ENCODE measurements at regions not wholly inside any gene's neighbourhood (a gene's known extent, or its start where the extent isn't known, plus 50 kb on each side); places are given as distances from the start of the nearest gene placed in this dataset.
A peak's percentile ranks its signal among the peaks of the same experiment; 100 is the strongest.

GRCh38 chr7:51446356-51446755 is 129.7 kb upstream of the COBL start:
- no peaks in the 10 kb centered on the region for H3K27me3 ChIP-seq (ENCODE audit: control insufficient read depth in 1 of 2, insufficient read depth in 2 of 2, low read length in 2 of 2)
- TF ChIP-seq CTCF (IDR thresholded peaks at IDR 0.05), result no peak
- H3K36me3 ChIP-seq (ENCODE audit: insufficient read depth, low read length), result no peaks in the 10 kb centered on the region
- Mint-ChIP-seq H3K27me3 (peaks cover 9% of the 10 kb centered on the region), H3K4me3 (no peak overlapping the region), H3K27ac (no peak overlapping the region), H3K4me1 (ENCODE audit: low read depth) (no peaks in the 10 kb centered on the region), H3K36me3 (ENCODE audit: low read depth) (no peaks in the 10 kb centered on the region), H3K9me3 (peaks cover 6% of the 10 kb centered on the region)
- ChIA-PET POLR2A (no interaction called here), CTCF (no interaction called here)
- H3K27ac ChIP-seq (ENCODE audit: low read depth in 1 of 2, low read length in 2 of 2), result no peak overlapping the region
- H3K4me3 ChIP-seq (ENCODE audit: low read length), result no peak overlapping the region
- ATAC-seq (ENCODE audit: poor library complexity), result no peak
- intact Hi-C loops (cut with DNase I, micrococcal nuclease), result no loop called here
- peaks cover 4 to 8% of the 10 kb centered on the region in 2 experiments for H3K9me3 ChIP-seq (ENCODE audit: control insufficient read depth in 1 of 2, insufficient read depth in 1 of 2, low read length in 2 of 2)
- no peaks in the 10 kb centered on the region for H3K4me1 ChIP-seq (ENCODE audit: insufficient read depth, low read length)
- no peak for DNase-seq

GRCh38 chr7:51444936-51445335 is 128.3 kb upstream of the COBL start:
- peaks cover 6% of the 10 kb centered on the region for H3K9me3 Mint-ChIP-seq
- no peak for ATAC-seq (ENCODE audit: poor library complexity)

GRCh38 chr7:51430480-51431086 is 114.0 kb upstream of the COBL start:
- Mint-ChIP-seq H3K27ac (no peak overlapping the region), H3K4me1 (ENCODE audit: low read depth) (no peaks in the 10 kb centered on the region), H3K36me3 (ENCODE audit: low read depth) (no peaks in the 10 kb centered on the region), H3K4me3 (no peak overlapping the region), H3K9me3 (no peaks in the 10 kb centered on the region), H3K27me3 (peaks cover 7% of the 10 kb centered on the region)
- Histone ChIP-seq H3K9me3 (ENCODE audit: control insufficient read depth in 1 of 2, insufficient read depth in 1 of 2, low read length in 2 of 2) (no peaks in the 10 kb centered on the region), H3K36me3 (ENCODE audit: insufficient read depth, low read length) (no peaks in the 10 kb centered on the region), H3K27ac (ENCODE audit: low read depth in 1 of 2, low read length in 2 of 2) (no peak overlapping the region), H3K27me3 (ENCODE audit: control insufficient read depth in 1 of 2, insufficient read depth in 2 of 2, low read length in 2 of 2) (no peaks in the 10 kb centered on the region), H3K4me1 (ENCODE audit: insufficient read depth, low read length) (no peaks in the 10 kb centered on the region), H3K4me3 (ENCODE audit: low read length) (no peak overlapping the region)
- DNase-seq (peak in 7 of 14 experiments; percentile 1 to 50 (median 32)), ATAC-seq (ENCODE audit: poor library complexity) (no peak)
- TF ChIP-seq CTCF (IDR thresholded peaks at IDR 0.05), result peak; percentile 77
- ChIA-PET POLR2A (no interaction called here), CTCF (no interaction called here)
- intact Hi-C loops (cut with DNase I, micrococcal nuclease), result no loop called here

More at GRCh38 chr7:51444936-51445335, 128.3 kb upstream of the COBL start:
- peaks cover 4 to 8% of the 10 kb centered on the region in 2 experiments for H3K9me3 ChIP-seq (ENCODE audit: control insufficient read depth in 1 of 2, insufficient read depth in 1 of 2, low read length in 2 of 2)
- CTCF ChIA-PET, result no interaction called here
- H3K4me3 Mint-ChIP-seq, result no peak overlapping the region
- no peak overlapping the region for H3K27ac ChIP-seq (ENCODE audit: low read depth in 1 of 2, low read length in 2 of 2)
- no peak overlapping the region for H3K27ac Mint-ChIP-seq
- intact Hi-C loops (cut with DNase I, micrococcal nuclease), result no loop called here
- no peaks in the 10 kb centered on the region for H3K4me1 ChIP-seq (ENCODE audit: insufficient read depth, low read length)
- H3K27me3 ChIP-seq (ENCODE audit: control insufficient read depth in 1 of 2, insufficient read depth in 2 of 2, low read length in 2 of 2), result no peaks in the 10 kb centered on the region
- no peak for TF ChIP-seq CTCF (IDR thresholded peaks at IDR 0.05)
- peaks cover 9% of the 10 kb centered on the region for H3K27me3 Mint-ChIP-seq
- H3K4me3 ChIP-seq (ENCODE audit: low read length), result no peak overlapping the region
- H3K36me3 Mint-ChIP-seq (ENCODE audit: low read depth), result no peaks in the 10 kb centered on the region
- POLR2A ChIA-PET, result no interaction called here
- no peaks in the 10 kb centered on the region for H3K4me1 Mint-ChIP-seq (ENCODE audit: low read depth)
- no peaks in the 10 kb centered on the region for H3K36me3 ChIP-seq (ENCODE audit: insufficient read depth, low read length)
- DNase-seq, result no peak

All from CD4-positive, alpha-beta T cell (primary cell).